ENCODE measurements at regions not wholly inside any gene's neighbourhood (a gene's known extent, or its start where the extent isn't known, plus 50 kb on each side); places are given as distances from the start of the nearest gene placed in this dataset.

GRCh38 chr12:111011999-111012600 lies 91.7 kb upstream of the MYL2 start:
- no peaks in the 10 kb centered on the region for H3K27me3 ChIP-seq (ENCODE audit: insufficient read depth, low read length)
- H3K4me3 ChIP-seq (ENCODE audit: insufficient read depth, low read length) = no peak overlapping the region
- H3K36me3 ChIP-seq (ENCODE audit: insufficient read depth, low read length) = no peaks in the 10 kb centered on the region
- DNase-seq (ENCODE audit: insufficient read length, low spot score, missing footprints) = no peak
- no peaks in the 10 kb centered on the region for H3K4me1 ChIP-seq (ENCODE audit: insufficient read depth, low read length)
- TF ChIP-seq CTCF (IDR thresholded peaks at IDR 0.05; ENCODE audit: extremely low read depth, low read depth, low read length) = no peak
- H3K79me2 ChIP-seq (ENCODE audit: insufficient read depth, low read length) = no peaks in the 10 kb centered on the region
- H2AFZ ChIP-seq (ENCODE audit: low read length) = no peak overlapping the region
- H3K4me2 ChIP-seq (ENCODE audit: insufficient read depth, low read length) = no peak overlapping the region
- H4K20me1 ChIP-seq (ENCODE audit: insufficient read depth, low read length) = no peaks in the 10 kb centered on the region
- no peak overlapping the region for H3K27ac ChIP-seq (ENCODE audit: low read depth, low read length)
- no peaks in the 10 kb centered on the region for H3K9me3 ChIP-seq (ENCODE audit: low read depth, low read length)

GRCh38 chr12:111010916-111011657 lies 90.7 kb upstream of the MYL2 start:
- Histone ChIP-seq H3K36me3 (ENCODE audit: insufficient read depth, low read length) (no peaks in the 10 kb centered on the region), H3K79me2 (ENCODE audit: insufficient read depth, low read length) (no peaks in the 10 kb centered on the region), H3K27ac (ENCODE audit: low read depth, low read length) (no peak overlapping the region), H4K20me1 (ENCODE audit: insufficient read depth, low read length) (no peaks in the 10 kb centered on the region), H3K4me3 (ENCODE audit: insufficient read depth, low read length) (no peak overlapping the region), H3K9me3 (ENCODE audit: low read depth, low read length) (no peaks in the 10 kb centered on the region), H3K4me1 (ENCODE audit: insufficient read depth, low read length) (no peaks in the 10 kb centered on the region), H3K27me3 (ENCODE audit: insufficient read depth, low read length) (no peaks in the 10 kb centered on the region), H3K4me2 (ENCODE audit: insufficient read depth, low read length) (no peak overlapping the region), H2AFZ (ENCODE audit: low read length) (no peak overlapping the region)
- no peak for TF ChIP-seq CTCF (IDR thresholded peaks at IDR 0.05; ENCODE audit: extremely low read depth, low read depth, low read length)
- no peak for DNase-seq (ENCODE audit: insufficient read length, low spot score, missing footprints)

GRCh38 chr12:111010061-111010460 lies 89.7 kb upstream of the MYL2 start:
- no peak for DNase-seq (ENCODE audit: insufficient read length, low spot score, missing footprints)
- Histone ChIP-seq H2AFZ (ENCODE audit: low read length) (no peak overlapping the region), H3K4me3 (ENCODE audit: insufficient read depth, low read length) (no peak overlapping the region), H3K27me3 (ENCODE audit: insufficient read depth, low read length) (no peaks in the 10 kb centered on the region), H3K36me3 (ENCODE audit: insufficient read depth, low read length) (no peaks in the 10 kb centered on the region), H3K4me1 (ENCODE audit: insufficient read depth, low read length) (no peaks in the 10 kb centered on the region), H4K20me1 (ENCODE audit: insufficient read depth, low read length) (no peaks in the 10 kb centered on the region), H3K9me3 (ENCODE audit: low read depth, low read length) (no peaks in the 10 kb centered on the region), H3K79me2 (ENCODE audit: insufficient read depth, low read length) (no peaks in the 10 kb centered on the region), H3K4me2 (ENCODE audit: insufficient read depth, low read length) (no peak overlapping the region), H3K27ac (ENCODE audit: low read depth, low read length) (no peak overlapping the region)
- no peak for TF ChIP-seq CTCF (IDR thresholded peaks at IDR 0.05; ENCODE audit: extremely low read depth, low read depth, low read length)

GRCh38 chr12:111006621-111007020 lies 86.2 kb upstream of the MYL2 start:
- Histone ChIP-seq H3K27ac (ENCODE audit: low read depth, low read length) (no peak overlapping the region), H3K4me3 (ENCODE audit: insufficient read depth, low read length) (no peak overlapping the region), H3K27me3 (ENCODE audit: insufficient read depth, low read length) (no peaks in the 10 kb centered on the region), H3K4me2 (ENCODE audit: insufficient read depth, low read length) (no peak overlapping the region), H4K20me1 (ENCODE audit: insufficient read depth, low read length) (no peaks in the 10 kb centered on the region), H3K9me3 (ENCODE audit: low read depth, low read length) (no peaks in the 10 kb centered on the region), H3K36me3 (ENCODE audit: insufficient read depth, low read length) (no peaks in the 10 kb centered on the region), H2AFZ (ENCODE audit: low read length) (no peak overlapping the region), H3K4me1 (ENCODE audit: insufficient read depth, low read length) (no peaks in the 10 kb centered on the region), H3K79me2 (ENCODE audit: insufficient read depth, low read length) (no peaks in the 10 kb centered on the region)
- no peak for TF ChIP-seq CTCF (IDR thresholded peaks at IDR 0.05; ENCODE audit: extremely low read depth, low read depth, low read length)
- DNase-seq (ENCODE audit: insufficient read length, low spot score, missing footprints) = no peak
